C4-2B (cell line): ENCODE measurements at regions not wholly inside any gene's neighbourhood (a gene's known extent, or its start where the extent isn't known, plus 50 kb on each side); places are given as distances from the start of the nearest gene placed in this dataset.

Source experiments
- H3K27ac ChIP-seq: fragments of 450-650 bp; 2 replicates; pipeline ENCODE4 v1.5.1; 2017
- CTCF ChIP-seq: fragments of 450-650 bp; conservative IDR thresholded peaks from 2 replicates; pipeline ENCODE4 v1.5.1; 2017; ENCODE audit warnings: mild to moderate bottlenecking
- ZFX ChIP-seq: fragments of 450-650 bp; IDR thresholded peaks from 2 replicates; pipeline ENCODE4 v1.6.1; 2017

- no peak overlapping the region for H3K27ac ChIP-seq
- TF ChIP-seq ZFX (no peak), CTCF (no peak)
These were observed 533.4 kb downstream of the PKHD1 start for GRCh38 chr6:51554029-51554428.

- H3K27ac ChIP-seq, result no peak overlapping the region
- no peak for TF ChIP-seq ZFX
- peak; percentile 87 for TF ChIP-seq CTCF
These were observed 528.4 kb downstream of the PKHD1 start for GRCh38 chr6:51559059-51559458.

- no peak for TF ChIP-seq CTCF
- no peak overlapping the region for H3K27ac ChIP-seq
These were observed 525.2 kb downstream of the PKHD1 start for GRCh38 chr6:51562198-51562597.
